Sigmoid colon (tissue), 4 donors: ENCODE measurements at regions not wholly inside any gene's neighbourhood (a gene's known extent, or its start where the extent isn't known, plus 50 kb on each side); places are given as distances from the start of the nearest gene placed in this dataset.

Source experiments
- CTCF ChIP-seq, 4 experiments: fragments of 450-650 bp in 3 of 4; fragments of 200-600 bp in 1 of 4; IDR thresholded peaks; one replicate each; pipeline ENCODE4 v1.5.1; 2016 to 2019; ENCODE audit warnings: antibody characterized with exemption in 4 of 4, mild to moderate bottlenecking in 3 of 4, moderate library complexity in 2 of 4
- POLR2A ChIP-seq, 2 donors: fragments of 450-650 bp; IDR thresholded peaks; one replicate each; pipeline ENCODE4 v1.6.1; 2016; ENCODE audit warnings: antibody characterized with exemption in 2 of 2, mild to moderate bottlenecking in 2 of 2, moderate library complexity in 2 of 2
- POLR2AphosphoS5 ChIP-seq, 4 donors: sonication (generic); formaldehyde crosslinking; IDR thresholded peaks; one replicate each; pipeline ENCODE4 v1.6.1; 2017; ENCODE audit warnings: antibody characterized with exemption in 4 of 4

DNA sequence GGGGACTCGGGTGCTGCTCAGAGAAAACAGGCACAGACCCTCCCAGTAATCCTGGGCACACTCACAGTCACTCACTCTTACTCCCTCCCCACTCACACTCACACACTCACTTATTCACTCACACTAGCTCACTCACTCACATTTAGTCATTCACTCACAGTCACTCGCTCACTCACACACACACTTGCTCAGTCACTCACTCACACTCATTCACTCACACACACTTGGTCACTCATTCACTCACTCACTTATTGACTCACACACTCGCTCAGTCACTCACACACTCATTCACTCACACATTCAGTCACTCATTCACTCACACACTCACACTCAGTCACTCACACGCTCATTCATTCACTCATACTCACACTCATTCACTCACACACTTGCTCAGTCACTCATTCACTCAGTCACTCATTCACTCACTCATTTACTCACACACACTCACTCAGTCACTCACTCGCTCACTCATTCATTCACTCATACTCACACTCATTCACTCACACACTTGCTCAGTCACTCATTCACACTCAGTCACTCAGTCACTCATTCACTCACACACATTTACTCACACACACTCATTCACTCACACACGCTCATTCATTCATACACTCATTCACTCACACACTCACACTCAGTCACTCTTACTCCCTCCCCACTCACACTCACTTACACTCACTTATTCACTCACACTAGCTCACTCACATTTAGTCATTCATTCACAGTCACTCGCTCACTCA is 164.2 kb upstream of the C1orf174 start:
- TF ChIP-seq POLR2A (IDR thresholded peaks at IDR 0.05) (no peak), CTCF (IDR thresholded peaks at IDR 0.05) (no peak), POLR2AphosphoS5 (IDR thresholded peaks at IDR 0.05) (no peak)
